H9 (cell line): ENCODE measurements at regions not wholly inside any gene's neighbourhood (a gene's known extent, or its start where the extent isn't known, plus 50 kb on each side); places are given as distances from the start of the nearest gene placed in this dataset.

Source experiments
- DNase-seq: peaks from one replicate; pipeline ENCODE4 v3.0.0-alpha.2; 2017
- H2AFZ ChIP-seq: one replicate; pipeline ENCODE4 v1.6.1; 2013; ENCODE audit warnings: mild to moderate bottlenecking, low read length, control low read depth, moderate library complexity
- H2AK5ac ChIP-seq: 2 replicates; pipeline ENCODE4 v1.6.1; 2013; ENCODE audit warnings: low read length, control low read depth, mixed read lengths; ENCODE audit not compliant: insufficient read length
- H2BK120ac ChIP-seq: one replicate; pipeline ENCODE4 v1.6.1; 2013; ENCODE audit warnings: low read depth, mild to moderate bottlenecking, low read length, control low read depth, inconsistent platforms; ENCODE audit not compliant: poor library complexity, severe bottlenecking
- H2BK12ac ChIP-seq: 2 replicates; pipeline ENCODE4 v1.6.1; 2013; ENCODE audit warnings: low read length, control low read depth, mixed read lengths, low read depth; ENCODE audit not compliant: insufficient read length
- H2BK15ac ChIP-seq: 2 replicates; pipeline ENCODE4 v1.6.1; 2013; ENCODE audit warnings: low read depth, low read length, control low read depth
- H2BK20ac ChIP-seq: one replicate; pipeline ENCODE4 v1.6.1; 2013; ENCODE audit warnings: low read depth, mild to moderate bottlenecking, low read length, control low read depth, inconsistent platforms; ENCODE audit not compliant: poor library complexity, severe bottlenecking
- H2BK5ac ChIP-seq: 2 replicates; pipeline ENCODE4 v1.6.1; 2013; ENCODE audit warnings: low read length, control low read depth, mixed read lengths; ENCODE audit not compliant: insufficient read length
- H3K14ac ChIP-seq: 2 replicates; pipeline ENCODE4 v1.6.1; 2013; ENCODE audit warnings: low read length, control low read depth; ENCODE audit not compliant: insufficient read depth
- H3K18ac ChIP-seq: 2 replicates; pipeline ENCODE4 v1.6.1; 2013; ENCODE audit warnings: low read depth, mild to moderate bottlenecking, mixed read lengths, low read length, control low read depth; ENCODE audit not compliant: insufficient read length
- H3K23ac ChIP-seq: 2 replicates; pipeline ENCODE4 v1.6.1; 2013; ENCODE audit warnings: low read length, control low read depth, mixed read lengths, low read depth; ENCODE audit not compliant: insufficient read length
- H3K23me2 ChIP-seq: 2 replicates; pipeline ENCODE4 v1.6.1; 2013; ENCODE audit warnings: low read depth, mild to moderate bottlenecking, mixed read lengths, low read length, control low read depth; ENCODE audit not compliant: insufficient read length, poor library complexity, severe bottlenecking
- H3K27ac ChIP-seq: 2 replicates; pipeline ENCODE4 v1.5.1; 2013; ENCODE audit warnings: low read length, control low read depth, mixed read lengths, low read depth; ENCODE audit not compliant: insufficient read length
- H3K27me3 ChIP-seq: 2 replicates; pipeline ENCODE4 v1.6.1; 2013; ENCODE audit warnings: low read length, control low read depth, inconsistent platforms; ENCODE audit not compliant: insufficient read depth
- H3K4ac ChIP-seq: 2 replicates; pipeline ENCODE4 v1.6.1; 2013; ENCODE audit warnings: low read depth, mild to moderate bottlenecking, control low read depth, inconsistent platforms, low read length, moderate library complexity
- H3K4me1 ChIP-seq: 2 replicates; pipeline ENCODE4 v1.6.1; 2013; ENCODE audit warnings: low read length, control low read depth, inconsistent platforms; ENCODE audit not compliant: insufficient read depth
- H3K4me2 ChIP-seq: 2 replicates; pipeline ENCODE4 v1.6.1; 2013; ENCODE audit warnings: low read length, control low read depth, mixed read lengths; ENCODE audit not compliant: insufficient read length, insufficient read depth
- H3K56ac ChIP-seq: 2 replicates; pipeline ENCODE4 v1.6.1; 2013; ENCODE audit warnings: low read depth, mild to moderate bottlenecking, mixed read lengths, low read length, control low read depth; ENCODE audit not compliant: insufficient read length
- H3K79me1 ChIP-seq: 2 replicates; pipeline ENCODE4 v1.6.1; 2013; ENCODE audit warnings: low read depth, mild to moderate bottlenecking, moderate library complexity, low read length, control low read depth, inconsistent platforms; ENCODE audit not compliant: insufficient read depth, poor library complexity, severe bottlenecking
- H3K79me2 ChIP-seq: 2 replicates; pipeline ENCODE4 v1.6.1; 2013; ENCODE audit warnings: low read length, control low read depth, inconsistent platforms; ENCODE audit not compliant: insufficient read depth
- H3K9ac ChIP-seq: 2 replicates; pipeline ENCODE4 v1.6.1; 2013; ENCODE audit warnings: low read length, control low read depth, mixed read lengths; ENCODE audit not compliant: insufficient read length; ENCODE audit errors: extremely low read depth
- H3K9me3 ChIP-seq: one replicate; pipeline ENCODE4 v1.6.1; 2013; ENCODE audit warnings: low read depth, low read length, inconsistent platforms; ENCODE audit not compliant: control insufficient read depth
- H3T11ph ChIP-seq: one replicate; pipeline ENCODE4 v1.6.1; 2013; ENCODE audit warnings: mild to moderate bottlenecking, low read length, control low read depth, inconsistent platforms
- H4K20me1 ChIP-seq: one replicate; pipeline ENCODE4 v1.6.1; 2013; ENCODE audit not compliant: control insufficient read depth, insufficient read length, insufficient read depth
- H4K5ac ChIP-seq: 2 replicates; pipeline ENCODE4 v1.6.1; 2013; ENCODE audit warnings: low read depth, mild to moderate bottlenecking, mixed read lengths, low read length, control low read depth; ENCODE audit not compliant: insufficient read length
- H4K8ac ChIP-seq: replicated peaks from 2 replicates; pipeline ENCODE4 v1.6.1; 2013; ENCODE audit warnings: low read length, control low read depth, mixed read lengths, low read depth; ENCODE audit not compliant: insufficient read length
- H4K91ac ChIP-seq: 2 replicates; pipeline ENCODE4 v1.6.1; 2013; ENCODE audit warnings: low read depth, mild to moderate bottlenecking, moderate library complexity, mixed read lengths, low read length, control low read depth; ENCODE audit not compliant: insufficient read length
- H3K27ac Mint-ChIP-seq, 3 experiments: 2 replicates in 2 of 3; 3 replicates in 1 of 3; pipeline ENCODE4 v1.8.0; 2020 to 2021; ENCODE audit warnings: mixed read lengths in 3 of 3, mild to moderate bottlenecking in 1 of 3, moderate library complexity in 1 of 3
- H3K27me3 Mint-ChIP-seq: 2 replicates; pipeline ENCODE4 v1.8.0; 2021; ENCODE audit warnings: low read depth, mild to moderate bottlenecking, moderate library complexity, mixed read lengths
- H3K36me3 Mint-ChIP-seq, 3 experiments: 2 replicates in 2 of 3; 3 replicates in 1 of 3; pipeline ENCODE4 v1.8.0; 2020 to 2021; ENCODE audit warnings: low read depth in 3 of 3, mixed read lengths in 3 of 3; ENCODE audit not compliant: insufficient read depth in 1 of 3
- H3K4me1 Mint-ChIP-seq, 2 experiments: 2 replicates each; pipeline ENCODE4 v1.8.0; 2020; ENCODE audit warnings: mixed read lengths in 2 of 2
- H3K4me3 Mint-ChIP-seq, 2 experiments: 2 replicates in 1 of 2; 3 replicates in 1 of 2; pipeline ENCODE4 v1.8.0; 2020 to 2021; ENCODE audit warnings: mild to moderate bottlenecking in 2 of 2, mixed read lengths in 2 of 2, moderate library complexity in 1 of 2
- H3K9me3 Mint-ChIP-seq, 2 experiments: 2 replicates in 1 of 2; 3 replicates in 1 of 2; pipeline ENCODE4 v1.8.0; 2020; ENCODE audit warnings: mild to moderate bottlenecking in 2 of 2, mixed read lengths in 2 of 2, moderate library complexity in 1 of 2
- CTCF ChIP-seq: fragments of 200-600 bp; sonication (generic); conservative IDR thresholded peaks from 3 replicates; pipeline ENCODE4 v1.8.0; 2021; ENCODE audit warnings: antibody characterized with exemption, mild to moderate bottlenecking
- WGBS: extraction: QIAGEN DNeasy Blood & Tissue Kit; methylation state at CpG from one replicate; pipeline ENCODE4 v1.1.7; 2013; ENCODE audit warnings: missing lambda C conversion rate, low lambda C conversion rate, mixed read lengths; ENCODE audit not compliant: insufficient read length; ENCODE audit errors: extremely low coverage; 5-methylcytosine and 5-hydroxymethylcytosine counted together

- H3K27ac Mint-ChIP-seq = no peak overlapping the region
- H2BK20ac ChIP-seq = no peak overlapping the region
- H2BK12ac ChIP-seq = no peak overlapping the region
- no peaks in the 10 kb centered on the region for H3K4me1 ChIP-seq
- no peaks in the 10 kb centered on the region for H3K9me3 Mint-ChIP-seq
- no peaks in the 10 kb centered on the region for H3K79me2 ChIP-seq
- H2BK15ac ChIP-seq = no peak overlapping the region
- H2BK120ac ChIP-seq = no peak overlapping the region
- no peaks in the 10 kb centered on the region for H3K4me1 Mint-ChIP-seq
- no peaks in the 10 kb centered on the region for H3K9me3 ChIP-seq
- H3K27me3 ChIP-seq = no peaks in the 10 kb centered on the region
- no peaks in the 10 kb centered on the region for H3K23me2 ChIP-seq
- H3K4me3 Mint-ChIP-seq = no peak overlapping the region
- no peak overlapping the region for H2BK5ac ChIP-seq
- H3K79me1 ChIP-seq = no peaks in the 10 kb centered on the region
- no peak overlapping the region for H3K27ac ChIP-seq
- H3K4me2 ChIP-seq = no peak overlapping the region
- no peak for DNase-seq
- H4K8ac ChIP-seq = no peak overlapping the region
- no peaks in the 10 kb centered on the region for H3K36me3 Mint-ChIP-seq
- no peak overlapping the region for H3K4ac ChIP-seq
- H3K9ac ChIP-seq = no peak overlapping the region
- H4K5ac ChIP-seq = no peak overlapping the region
- H2AK5ac ChIP-seq = no peak overlapping the region
- H3K14ac ChIP-seq = no peak overlapping the region
- WGBS = no CpG with 5 or more reads among the region's 4 CpGs
- H3T11ph ChIP-seq = no peak overlapping the region
- no peak overlapping the region for H4K91ac ChIP-seq
- no peaks in the 10 kb centered on the region for H3K27me3 Mint-ChIP-seq
- no peak for TF ChIP-seq CTCF
- no peaks in the 10 kb centered on the region for H4K20me1 ChIP-seq
- H2AFZ ChIP-seq = no peak overlapping the region
- H3K18ac ChIP-seq = no peak overlapping the region
- H3K23ac ChIP-seq = no peak overlapping the region
- H3K56ac ChIP-seq = no peak overlapping the region
Observed at GRCh38 chr18:40911582-40912254, 1043.3 kb upstream of the PIK3C3 start.
